Erythroblast (primary cell): ENCODE measurements at regions not wholly inside any gene's neighbourhood (a gene's known extent, or its start where the extent isn't known, plus 50 kb on each side); places are given as distances from the start of the nearest gene placed in this dataset.

Experiments used
- GATA1 ChIP-seq: IDR thresholded peaks from 2 replicates; pipeline ENCODE4 v1.6.1; 2011; ENCODE audit warnings: low read depth, mild to moderate bottlenecking, control low read depth, low read length, moderate library complexity
- POLR2A ChIP-seq: IDR thresholded peaks from 2 replicates; pipeline ENCODE4 v1.6.1; 2011; ENCODE audit warnings: mild to moderate bottlenecking, low read length

- TF ChIP-seq POLR2A, result no peak
- no peak for TF ChIP-seq GATA1
Measured at GRCh38 chr2:7609556-7609955, 692.3 kb downstream of the RNF144A start.
